Left forelimb (tissue), 1 donor: ENCODE measurements at regions not wholly inside any gene's neighbourhood (a gene's known extent, or its start where the extent isn't known, plus 50 kb on each side); places are given as distances from the start of the nearest gene placed in this dataset.

Source experiments
- DNase-seq: peaks from one replicate; pipeline ENCODE4 v3.0.0-alpha.2; 2018; ENCODE audit warnings: low spot score

- no peak for DNase-seq
Measured at GRCh38 chr2:237244976-237245646, 159.4 kb downstream of the COPS8 start.

- DNase-seq: no peak
Measured at GRCh38 chr2:237250599-237250998, 163.4 kb downstream of the COL6A3 start.

GRCh38 chr2:237251986-237252385 is 162.0 kb downstream of the COL6A3 start:
- DNase-seq: no peak

GRCh38 chr2:237253046-237253702 is 160.8 kb downstream of the COL6A3 start:
- no peak for DNase-seq

- DNase-seq: no peak
Measured at GRCh38 chr2:237254369-237254861, 159.5 kb downstream of the COL6A3 start.

GRCh38 chr2:237254911-237255578 is 158.9 kb downstream of the COL6A3 start:
- DNase-seq: no peak

- no peak for DNase-seq
Measured at GRCh38 chr2:237256887-237257286, 157.1 kb downstream of the COL6A3 start.

- no peak for DNase-seq
Measured at GRCh38 chr2:237257471-237257951, 156.5 kb downstream of the COL6A3 start.

GRCh38 chr2:237258116-237258515 is 155.8 kb downstream of the COL6A3 start:
- no peak for DNase-seq

GRCh38 chr2:237258615-237259014 is 155.3 kb downstream of the COL6A3 start:
- no peak for DNase-seq

- DNase-seq: no peak
Measured at GRCh38 chr2:237259201-237259600, 154.8 kb downstream of the COL6A3 start.

GRCh38 chr2:237260039-237260620 is 153.8 kb downstream of the COL6A3 start:
- DNase-seq: no peak

GRCh38 chr2:237260686-237261085 is 153.3 kb downstream of the COL6A3 start:
- no peak for DNase-seq

- DNase-seq: no peak
Measured at GRCh38 chr2:237261327-237261726, 152.6 kb downstream of the COL6A3 start.

GRCh38 chr2:237262838-237263771 is 150.9 kb downstream of the COL6A3 start:
- DNase-seq: no peak

GRCh38 chr2:237264480-237265219 is 149.3 kb downstream of the COL6A3 start:
- no peak for DNase-seq

- DNase-seq: no peak
Measured at GRCh38 chr2:237268004-237268708, 145.8 kb downstream of the COL6A3 start.

GRCh38 chr2:237269138-237269875 is 144.7 kb downstream of the COL6A3 start:
- no peak for DNase-seq

- no peak for DNase-seq
Measured at GRCh38 chr2:237270520-237270919, 143.4 kb downstream of the COL6A3 start.
